Smooth muscle cell (in vitro differentiated cells): ENCODE measurements at regions not wholly inside any gene's neighbourhood (a gene's known extent, or its start where the extent isn't known, plus 50 kb on each side); places are given as distances from the start of the nearest gene placed in this dataset.

ENCODE experiments used
- DNase-seq: peaks from one replicate; lab custom pipeline; 2025; ENCODE audit not compliant: unreplicated experiment; lab: John Stamatoyannopoulos, UW
- H2AFZ ChIP-seq: fragments of 200-600 bp; sonication (generic); 2 replicates; pipeline ENCODE4 v1.6.0; 2016; ENCODE audit warnings: antibody characterized with exemption, low read depth, mild to moderate bottlenecking
- H3F3A ChIP-seq: fragments of 200-600 bp; sonication (generic); 2 replicates; pipeline ENCODE4 v1.6.0; 2017; ENCODE audit warnings: antibody characterized with exemption, low read depth
- H3K27ac ChIP-seq: fragments of 200-600 bp; sonication (generic); 2 replicates; pipeline ENCODE4 v1.5.1; 2016; ENCODE audit warnings: low read depth, mild to moderate bottlenecking
- H3K27me3 ChIP-seq: fragments of 200-600 bp; sonication (generic); 2 replicates; pipeline ENCODE4 v1.6.1; 2016; ENCODE audit warnings: low read depth, mild to moderate bottlenecking
- H3K36me3 ChIP-seq: fragments of 200-600 bp; sonication (generic); 2 replicates; pipeline ENCODE4 v1.5.1; 2016; ENCODE audit warnings: low read depth
- H3K4me1 ChIP-seq: fragments of 200-600 bp; sonication (generic); 2 replicates; pipeline ENCODE4 v1.5.1; 2016; ENCODE audit warnings: low read depth
- H3K4me2 ChIP-seq: fragments of 200-600 bp; sonication (generic); 2 replicates; pipeline ENCODE4 v1.6.0; 2016; ENCODE audit warnings: mild to moderate bottlenecking
- H3K4me3 ChIP-seq: fragments of 200-600 bp; sonication (generic); 2 replicates; pipeline ENCODE4 v1.5.1; 2016; ENCODE audit warnings: mild to moderate bottlenecking
- H3K79me2 ChIP-seq: fragments of 200-600 bp; sonication (generic); 2 replicates; pipeline ENCODE4 v1.6.0; 2016; ENCODE audit warnings: low read depth, mild to moderate bottlenecking
- H3K9ac ChIP-seq: fragments of 200-600 bp; sonication (generic); 2 replicates; pipeline ENCODE4 v1.6.0; 2016; ENCODE audit warnings: low read depth
- H3K9me3 ChIP-seq: fragments of 200-600 bp; sonication (generic); replicated peaks from 2 replicates; pipeline ENCODE4 v1.5.1; 2016; ENCODE audit warnings: low read depth
- H4K20me1 ChIP-seq: fragments of 200-600 bp; sonication (generic); 2 replicates; pipeline ENCODE4 v1.6.0; 2016; ENCODE audit warnings: low read depth
- WGBS: methylation state at CpG from one replicate; pipeline ENCODE4 v1.1.7; 2016; ENCODE audit warnings: low lambda C conversion rate; 5-methylcytosine and 5-hydroxymethylcytosine counted together
- TF ChIP-seq, protein P1 (sequence below): fragments of 200-600 bp; sonication (generic); IDR thresholded peaks from 2 replicates; pipeline ENCODE4 v1.5.1; 2017; ENCODE audit warnings: borderline replicate concordance, mild to moderate bottlenecking, antibody characterized with exemption; ENCODE audit not compliant: insufficient read depth, poor library complexity, severe bottlenecking

GRCh38 chr13:109425821-109426689, 360.3 kb downstream of the IRS2 start:
- WGBS: 83% methylated on average over 5 of the region's 5 CpGs
- H4K20me1 ChIP-seq: no peaks in the 10 kb centered on the region
- no peak for DNase-seq
- no peak overlapping the region for H3K4me2 ChIP-seq
- no peaks in the 10 kb centered on the region for H3K27me3 ChIP-seq
- TF ChIP-seq, protein P1, sequence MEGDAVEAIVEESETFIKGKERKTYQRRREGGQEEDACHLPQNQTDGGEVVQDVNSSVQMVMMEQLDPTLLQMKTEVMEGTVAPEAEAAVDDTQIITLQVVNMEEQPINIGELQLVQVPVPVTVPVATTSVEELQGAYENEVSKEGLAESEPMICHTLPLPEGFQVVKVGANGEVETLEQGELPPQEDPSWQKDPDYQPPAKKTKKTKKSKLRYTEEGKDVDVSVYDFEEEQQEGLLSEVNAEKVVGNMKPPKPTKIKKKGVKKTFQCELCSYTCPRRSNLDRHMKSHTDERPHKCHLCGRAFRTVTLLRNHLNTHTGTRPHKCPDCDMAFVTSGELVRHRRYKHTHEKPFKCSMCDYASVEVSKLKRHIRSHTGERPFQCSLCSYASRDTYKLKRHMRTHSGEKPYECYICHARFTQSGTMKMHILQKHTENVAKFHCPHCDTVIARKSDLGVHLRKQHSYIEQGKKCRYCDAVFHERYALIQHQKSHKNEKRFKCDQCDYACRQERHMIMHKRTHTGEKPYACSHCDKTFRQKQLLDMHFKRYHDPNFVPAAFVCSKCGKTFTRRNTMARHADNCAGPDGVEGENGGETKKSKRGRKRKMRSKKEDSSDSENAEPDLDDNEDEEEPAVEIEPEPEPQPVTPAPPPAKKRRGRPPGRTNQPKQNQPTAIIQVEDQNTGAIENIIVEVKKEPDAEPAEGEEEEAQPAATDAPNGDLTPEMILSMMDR: no peak
- H3K79me2 ChIP-seq: no peaks in the 10 kb centered on the region
- no peak overlapping the region for H3K9ac ChIP-seq
- no peaks in the 10 kb centered on the region for H3F3A ChIP-seq
- no peaks in the 10 kb centered on the region for H3K36me3 ChIP-seq
- H3K9me3 ChIP-seq: no peaks in the 10 kb centered on the region
- no peak overlapping the region for H3K27ac ChIP-seq
- H3K4me1 ChIP-seq: no peaks in the 10 kb centered on the region
- H3K4me3 ChIP-seq: no peak overlapping the region
- no peak overlapping the region for H2AFZ ChIP-seq

GRCh38 chr13:109422161-109422560, 364.2 kb downstream of the IRS2 start:
- TF ChIP-seq, protein P1: no peak
- H3K4me2 ChIP-seq: no peak overlapping the region
- 59% methylated on average over 4 of the region's 4 CpGs for WGBS

GRCh38 chr13:109419896-109420295, 366.5 kb downstream of the IRS2 start:
- no peak overlapping the region for H3K4me3 ChIP-seq
- WGBS: 79% methylated on average over 4 of the region's 4 CpGs
- H3K9me3 ChIP-seq: no peaks in the 10 kb centered on the region
- no peaks in the 10 kb centered on the region for H3F3A ChIP-seq
- no peak overlapping the region for H3K9ac ChIP-seq
- H4K20me1 ChIP-seq: no peaks in the 10 kb centered on the region
- no peak overlapping the region for H3K27ac ChIP-seq
- H3K4me2 ChIP-seq: no peak overlapping the region
- H3K27me3 ChIP-seq: no peaks in the 10 kb centered on the region
- DNase-seq: no peak
- H3K79me2 ChIP-seq: no peaks in the 10 kb centered on the region
- H3K36me3 ChIP-seq: no peaks in the 10 kb centered on the region
- no peak overlapping the region for H2AFZ ChIP-seq
- TF ChIP-seq, protein P1: no peak
- no peaks in the 10 kb centered on the region for H3K4me1 ChIP-seq

More at GRCh38 chr13:109422161-109422560, 364.2 kb downstream of the IRS2 start:
- H3K9me3 ChIP-seq: no peaks in the 10 kb centered on the region
- no peaks in the 10 kb centered on the region for H3F3A ChIP-seq
- H3K27ac ChIP-seq: no peak overlapping the region
- H2AFZ ChIP-seq: no peak overlapping the region
- H4K20me1 ChIP-seq: no peaks in the 10 kb centered on the region
- no peak overlapping the region for H3K9ac ChIP-seq
- H3K36me3 ChIP-seq: no peaks in the 10 kb centered on the region
- no peak overlapping the region for H3K4me3 ChIP-seq
- no peaks in the 10 kb centered on the region for H3K79me2 ChIP-seq
- no peaks in the 10 kb centered on the region for H3K27me3 ChIP-seq
- H3K4me1 ChIP-seq: no peaks in the 10 kb centered on the region
- no peak for DNase-seq

- Histone ChIP-seq H3K27ac (no peak overlapping the region), H3K4me1 (peaks cover 3% of the 10 kb centered on the region), H3K4me2 (no peak overlapping the region), H3K4me3 (no peak overlapping the region), H2AFZ (no peak overlapping the region), H3K9ac (no peak overlapping the region), H3K9me3 (no peaks in the 10 kb centered on the region), H3K79me2 (no peaks in the 10 kb centered on the region), H4K20me1 (no peaks in the 10 kb centered on the region), H3K27me3 (no peaks in the 10 kb centered on the region), H3K36me3 (no peaks in the 10 kb centered on the region), H3F3A (peaks cover 3% of the 10 kb centered on the region)
- TF ChIP-seq, protein P1: no peak
- no peak for DNase-seq
These were observed 368.3 kb downstream of the IRS2 start for GRCh38 chr13:109418111-109418510.
